ENCODE measurements at regions not wholly inside any gene's neighbourhood (a gene's known extent, or its start where the extent isn't known, plus 50 kb on each side); places are given as distances from the start of the nearest gene placed in this dataset.

DNA sequence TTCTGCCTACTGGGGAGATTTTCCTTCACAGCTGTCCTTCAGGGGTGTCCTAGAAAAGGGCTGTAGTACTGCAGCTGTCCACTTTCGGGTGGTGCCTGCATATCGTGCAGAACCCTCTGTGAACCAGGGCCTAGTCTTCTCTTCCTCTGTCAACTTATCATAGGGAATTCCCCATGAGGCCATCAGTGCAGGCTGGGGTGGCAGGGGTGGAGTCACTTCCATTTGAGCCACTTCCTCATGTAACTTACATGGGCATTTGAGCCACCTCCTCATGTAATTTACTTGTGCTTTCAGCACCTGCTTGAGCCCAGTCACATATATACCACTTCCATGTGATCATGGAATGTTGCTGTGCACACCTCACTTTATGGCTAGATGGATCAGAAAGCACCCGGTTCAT lies 742.0 kb upstream of the RGMB start:
- H3K4me2 ChIP-seq (ENCODE audit: low read length): no peak overlapping the region
- Mint-ChIP-seq H3K36me3 (ENCODE audit: low read depth, unreplicated experiment) (no peaks in the 10 kb centered on the region), H3K27me3 (ENCODE audit: low read depth, unreplicated experiment) (no peaks in the 10 kb centered on the region), H3K9me3 (ENCODE audit: unreplicated experiment) (peaks cover 3% of the 10 kb centered on the region), H3K4me3 (ENCODE audit: unreplicated experiment) (no peak overlapping the region), H3K4me1 (ENCODE audit: low read depth, unreplicated experiment) (no peaks in the 10 kb centered on the region), H3K27ac (ENCODE audit: unreplicated experiment) (no peak overlapping the region)
- TF ChIP-seq, protein P1, sequence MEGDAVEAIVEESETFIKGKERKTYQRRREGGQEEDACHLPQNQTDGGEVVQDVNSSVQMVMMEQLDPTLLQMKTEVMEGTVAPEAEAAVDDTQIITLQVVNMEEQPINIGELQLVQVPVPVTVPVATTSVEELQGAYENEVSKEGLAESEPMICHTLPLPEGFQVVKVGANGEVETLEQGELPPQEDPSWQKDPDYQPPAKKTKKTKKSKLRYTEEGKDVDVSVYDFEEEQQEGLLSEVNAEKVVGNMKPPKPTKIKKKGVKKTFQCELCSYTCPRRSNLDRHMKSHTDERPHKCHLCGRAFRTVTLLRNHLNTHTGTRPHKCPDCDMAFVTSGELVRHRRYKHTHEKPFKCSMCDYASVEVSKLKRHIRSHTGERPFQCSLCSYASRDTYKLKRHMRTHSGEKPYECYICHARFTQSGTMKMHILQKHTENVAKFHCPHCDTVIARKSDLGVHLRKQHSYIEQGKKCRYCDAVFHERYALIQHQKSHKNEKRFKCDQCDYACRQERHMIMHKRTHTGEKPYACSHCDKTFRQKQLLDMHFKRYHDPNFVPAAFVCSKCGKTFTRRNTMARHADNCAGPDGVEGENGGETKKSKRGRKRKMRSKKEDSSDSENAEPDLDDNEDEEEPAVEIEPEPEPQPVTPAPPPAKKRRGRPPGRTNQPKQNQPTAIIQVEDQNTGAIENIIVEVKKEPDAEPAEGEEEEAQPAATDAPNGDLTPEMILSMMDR (IDR thresholded peaks at IDR 0.05; ENCODE audit: insufficient read depth, low read depth, low read length): no peak
- TF ChIP-seq EZH2 (IDR thresholded peaks at IDR 0.05; ENCODE audit: insufficient read depth, low read length): no peak
- H3K27ac ChIP-seq (ENCODE audit: low read depth, low read length): no peak overlapping the region
- H3K27me3 ChIP-seq (ENCODE audit: insufficient read depth, low read length): no peaks in the 10 kb centered on the region
- no peaks in the 10 kb centered on the region for H4K20me1 ChIP-seq (ENCODE audit: insufficient read depth, low read length)
- H3K4me3 ChIP-seq (ENCODE audit: insufficient read depth, low read depth, low read length): no peak overlapping the region
- no peaks in the 10 kb centered on the region for H3K9me3 ChIP-seq (ENCODE audit: insufficient read depth, low read depth, low read length)
- no peaks in the 10 kb centered on the region for H3K4me1 ChIP-seq (ENCODE audit: insufficient read depth, low read length)
- no peak for DNase-seq (ENCODE audit: low read depth)
- H3K9ac ChIP-seq (ENCODE audit: low read length): no peak overlapping the region
- FAIRE-seq: no peak
- no peaks in the 10 kb centered on the region for H3K79me2 ChIP-seq (ENCODE audit: insufficient read depth, low read length)
- H3K36me3 ChIP-seq (ENCODE audit: insufficient read depth, low read length): no peaks in the 10 kb centered on the region
- H2AFZ ChIP-seq (ENCODE audit: low read depth, low read length): no peak overlapping the region

DNA sequence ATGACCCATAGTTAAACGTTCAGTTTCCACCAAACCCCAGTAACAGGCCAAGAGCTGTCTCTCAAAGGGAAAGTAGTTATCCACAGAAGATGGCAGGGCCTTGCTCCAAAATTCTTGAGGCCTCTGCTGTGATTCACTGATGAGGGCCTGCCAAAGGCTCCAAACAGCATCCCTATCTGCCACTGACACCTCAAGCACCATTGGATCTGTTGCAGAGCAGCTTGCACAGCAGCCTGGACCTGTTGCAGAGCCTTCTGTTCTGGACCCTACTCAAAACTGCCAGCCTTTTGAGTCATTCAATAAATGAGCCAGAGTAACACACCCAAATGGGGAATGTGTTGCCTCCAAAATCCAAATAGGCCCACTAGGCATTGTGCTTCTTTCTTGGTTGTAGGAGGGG lies 741.5 kb upstream of the RGMB start:
- no peaks in the 10 kb centered on the region for H3K36me3 ChIP-seq (ENCODE audit: insufficient read depth, low read length)
- no peak overlapping the region for H3K9ac ChIP-seq (ENCODE audit: low read length)
- FAIRE-seq (no peak), DNase-seq (ENCODE audit: low read depth) (no peak)
- H3K27ac ChIP-seq (ENCODE audit: low read depth, low read length): no peak overlapping the region
- H3K27me3 ChIP-seq (ENCODE audit: insufficient read depth, low read length): no peaks in the 10 kb centered on the region
- H3K27ac Mint-ChIP-seq (ENCODE audit: unreplicated experiment): no peak overlapping the region
- no peaks in the 10 kb centered on the region for H3K4me1 Mint-ChIP-seq (ENCODE audit: low read depth, unreplicated experiment)
- H3K4me3 ChIP-seq (ENCODE audit: insufficient read depth, low read depth, low read length): no peak overlapping the region
- H3K36me3 Mint-ChIP-seq (ENCODE audit: low read depth, unreplicated experiment): no peaks in the 10 kb centered on the region
- H3K79me2 ChIP-seq (ENCODE audit: insufficient read depth, low read length): no peaks in the 10 kb centered on the region
- H3K4me1 ChIP-seq (ENCODE audit: insufficient read depth, low read length): no peaks in the 10 kb centered on the region
- H4K20me1 ChIP-seq (ENCODE audit: insufficient read depth, low read length): no peaks in the 10 kb centered on the region
- H3K4me2 ChIP-seq (ENCODE audit: low read length): no peak overlapping the region
- H2AFZ ChIP-seq (ENCODE audit: low read depth, low read length): no peak overlapping the region
- TF ChIP-seq EZH2 (IDR thresholded peaks at IDR 0.05; ENCODE audit: insufficient read depth, low read length): no peak
- TF ChIP-seq, protein P1 (IDR thresholded peaks at IDR 0.05; ENCODE audit: insufficient read depth, low read depth, low read length): no peak
- no peaks in the 10 kb centered on the region for H3K27me3 Mint-ChIP-seq (ENCODE audit: low read depth, unreplicated experiment)
- no peaks in the 10 kb centered on the region for H3K9me3 ChIP-seq (ENCODE audit: insufficient read depth, low read depth, low read length)
- peaks cover 3% of the 10 kb centered on the region for H3K9me3 Mint-ChIP-seq (ENCODE audit: unreplicated experiment)
- H3K4me3 Mint-ChIP-seq (ENCODE audit: unreplicated experiment): no peak overlapping the region

DNA sequence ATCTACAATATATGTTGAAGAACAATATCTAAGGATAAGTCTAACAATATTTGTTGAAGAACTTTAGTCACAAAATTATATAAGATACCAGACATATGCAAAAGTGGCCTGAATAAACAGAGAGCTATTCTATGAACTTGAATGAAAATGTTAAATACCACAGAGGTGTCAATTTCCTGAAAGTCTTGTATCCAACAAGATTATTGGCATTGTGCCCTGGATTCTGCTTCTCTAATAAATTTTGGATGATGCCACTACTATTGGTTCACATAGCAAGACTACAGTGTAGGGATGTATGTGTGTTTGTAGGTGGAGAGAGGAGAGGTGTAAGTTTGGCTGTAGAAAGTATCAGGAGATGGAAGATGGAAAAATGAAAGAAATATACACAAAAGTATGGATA lies 731.8 kb upstream of the RGMB start:
- H3K27me3 ChIP-seq (ENCODE audit: insufficient read depth, low read length): no peaks in the 10 kb centered on the region
- H3K4me2 ChIP-seq (ENCODE audit: low read length): no peak overlapping the region
- H3K9ac ChIP-seq (ENCODE audit: low read length): no peak overlapping the region
- H3K9me3 ChIP-seq (ENCODE audit: insufficient read depth, low read depth, low read length): no peaks in the 10 kb centered on the region
- no peak for TF ChIP-seq EZH2 (IDR thresholded peaks at IDR 0.05; ENCODE audit: insufficient read depth, low read length)
- TF ChIP-seq, protein P1 (IDR thresholded peaks at IDR 0.05; ENCODE audit: insufficient read depth, low read depth, low read length): no peak
- Mint-ChIP-seq H3K27me3 (ENCODE audit: low read depth, unreplicated experiment) (no peaks in the 10 kb centered on the region), H3K4me3 (ENCODE audit: unreplicated experiment) (no peak overlapping the region), H3K9me3 (ENCODE audit: unreplicated experiment) (no peaks in the 10 kb centered on the region), H3K27ac (ENCODE audit: unreplicated experiment) (no peak overlapping the region), H3K4me1 (ENCODE audit: low read depth, unreplicated experiment) (peaks cover 10% of the 10 kb centered on the region), H3K36me3 (ENCODE audit: low read depth, unreplicated experiment) (no peaks in the 10 kb centered on the region)
- no peaks in the 10 kb centered on the region for H3K36me3 ChIP-seq (ENCODE audit: insufficient read depth, low read length)
- H2AFZ ChIP-seq (ENCODE audit: low read depth, low read length): no peak overlapping the region
- no peaks in the 10 kb centered on the region for H3K79me2 ChIP-seq (ENCODE audit: insufficient read depth, low read length)
- H3K27ac ChIP-seq (ENCODE audit: low read depth, low read length): no peak overlapping the region
- FAIRE-seq (no peak), DNase-seq (ENCODE audit: low read depth) (no peak)
- H3K4me1 ChIP-seq (ENCODE audit: insufficient read depth, low read length): no peaks in the 10 kb centered on the region
- H4K20me1 ChIP-seq (ENCODE audit: insufficient read depth, low read length): no peaks in the 10 kb centered on the region
- H3K4me3 ChIP-seq (ENCODE audit: insufficient read depth, low read depth, low read length): no peak overlapping the region
